Epidermal melanocyte (primary cell): ENCODE measurements at regions not wholly inside any gene's neighbourhood (a gene's known extent, or its start where the extent isn't known, plus 50 kb on each side); places are given as distances from the start of the nearest gene placed in this dataset.
"Not testable (repeated sequence)": the region's sequence is repeated elsewhere in the genome, so short reads cannot be mapped to it uniquely, and the experiment has no call there.

Experiments used
- DNase-seq: peaks from one replicate; pipeline ENCODE4 v3.0.0; 2011; ENCODE audit warnings: low spot score; ENCODE audit not compliant: insufficient read length

DNA sequence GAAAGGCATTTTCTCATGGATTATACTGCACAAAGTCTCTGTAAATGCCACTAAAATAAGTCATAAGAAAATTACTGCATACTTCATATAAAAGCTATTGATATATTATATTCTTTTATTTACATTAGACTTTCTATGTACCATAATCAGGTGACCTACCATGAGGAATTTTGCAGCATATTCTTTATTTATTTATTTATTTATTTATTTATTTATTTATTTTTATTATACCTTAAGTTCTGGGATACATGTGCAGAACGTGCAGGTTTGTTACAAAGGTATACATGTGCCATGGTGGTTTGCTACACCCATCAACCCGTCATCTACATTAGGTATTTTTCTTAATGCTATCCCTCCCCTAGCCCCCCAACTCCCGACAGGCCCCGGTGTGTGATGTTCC is 596.2 kb downstream of the CHSY3 start:
- not testable (repeated sequence) for DNase-seq

DNA sequence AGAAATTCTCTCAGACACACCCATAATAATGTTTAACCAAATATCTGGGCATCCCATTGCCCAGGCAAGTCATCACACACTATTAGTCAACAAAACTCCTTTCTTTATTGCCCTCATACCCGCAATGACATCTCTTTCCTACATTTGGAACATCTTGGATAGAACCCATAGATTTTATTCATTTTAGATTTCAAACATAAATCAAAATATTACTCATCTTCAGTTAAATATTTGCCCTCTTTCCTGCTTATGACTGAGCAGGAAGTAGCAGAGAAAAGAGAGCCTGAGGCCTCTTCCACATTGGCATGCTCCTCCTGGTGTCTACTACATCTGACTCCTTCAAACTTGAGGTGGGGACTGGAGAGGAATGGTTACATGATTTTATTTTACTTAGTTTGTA is 592.0 kb downstream of the CHSY3 start:
- DNase-seq = no peak

- DNase-seq = no peak
These were observed 584.0 kb downstream of the CHSY3 start for GRCh38 chr5:130488252-130488651.

GRCh38 chr5:130479045-130479804 is 575.0 kb downstream of the CHSY3 start:
- DNase-seq = no peak

DNA sequence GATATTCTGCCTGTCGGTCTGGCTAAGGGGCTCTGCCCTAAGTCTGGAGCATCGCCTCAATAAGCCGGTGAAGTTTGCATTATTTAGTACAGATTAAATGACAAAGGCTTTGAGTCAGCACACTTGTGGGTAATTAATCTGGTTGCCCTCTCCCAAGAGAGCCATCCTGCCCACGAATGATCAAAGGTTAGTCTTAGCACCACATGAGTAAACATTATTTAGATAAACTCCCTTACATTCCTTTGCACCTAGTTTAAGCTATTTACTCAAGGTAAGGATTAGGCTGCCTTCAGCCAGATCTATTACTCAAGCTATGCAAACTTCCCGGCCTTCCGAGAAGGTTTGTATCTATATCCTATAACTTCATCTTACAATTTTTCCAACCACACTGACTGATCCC is 572.1 kb downstream of the CHSY3 start:
- DNase-seq = no peak

DNA sequence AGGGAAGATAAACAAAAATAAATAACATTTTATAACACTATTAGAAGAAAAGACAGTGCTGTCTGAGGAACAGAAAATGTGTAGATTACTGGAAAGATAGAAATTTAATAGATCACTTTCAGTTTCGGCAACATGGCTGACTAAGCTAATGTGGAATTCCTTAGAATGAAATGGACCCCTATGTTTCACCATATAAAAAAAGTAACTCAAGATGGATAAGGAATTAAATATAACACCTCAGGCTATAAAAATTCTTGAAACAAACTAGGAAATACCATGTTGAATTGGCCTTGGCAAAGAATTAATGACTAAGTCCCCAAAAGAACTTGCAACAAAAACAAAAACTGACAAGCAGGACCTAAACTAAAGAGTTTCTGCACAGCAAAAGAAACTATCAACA is 558.3 kb downstream of the CHSY3 start:
- DNase-seq = no peak

DNA sequence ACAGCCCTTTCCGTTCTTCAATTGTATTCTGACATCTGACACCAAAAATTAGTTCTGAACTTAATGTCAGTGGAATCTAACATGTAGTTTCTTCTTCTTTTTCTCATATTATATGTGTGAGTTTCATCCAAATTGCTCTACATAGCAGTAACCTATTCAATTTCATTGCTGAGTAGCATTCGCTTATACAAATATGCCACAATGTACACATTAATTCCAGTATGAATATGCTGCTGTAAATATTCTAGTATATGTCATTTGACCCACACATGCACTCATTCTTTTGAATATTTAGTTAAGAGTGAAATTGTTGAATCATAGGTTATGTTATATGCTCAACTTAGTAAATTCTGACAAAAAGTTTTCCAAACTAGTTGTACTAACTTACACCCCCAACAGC is 550.9 kb downstream of the CHSY3 start:
- DNase-seq = no peak

DNA sequence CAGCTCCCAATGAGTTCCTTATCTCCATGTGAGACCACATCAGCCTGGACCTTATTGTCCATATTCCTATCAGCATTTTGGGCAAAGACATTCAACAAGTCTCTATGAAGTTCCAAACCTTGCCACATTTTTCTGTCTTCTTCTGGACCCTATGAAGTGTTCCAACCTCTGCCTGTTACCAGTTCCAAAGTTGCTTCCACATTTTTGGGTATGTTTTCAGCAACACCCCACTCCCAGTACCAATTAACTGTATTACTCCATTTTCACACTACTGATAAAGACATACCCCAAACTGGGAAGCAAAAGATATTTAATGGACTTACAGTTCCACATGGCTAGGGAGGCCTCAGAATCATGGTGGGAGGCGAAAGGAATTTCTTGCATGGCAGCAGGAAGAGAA is 548.5 kb downstream of the CHSY3 start:
- no peak for DNase-seq

- no peak for DNase-seq
These were observed 532.2 kb downstream of the CHSY3 start for GRCh38 chr5:130436430-130436829.

GRCh38 chr5:130427222-130427955 is 523.1 kb downstream of the CHSY3 start:
- DNase-seq = no peak

- DNase-seq = no peak
These were observed 521.2 kb downstream of the CHSY3 start for GRCh38 chr5:130425424-130425823.

- no peak for DNase-seq
These were observed 520.1 kb downstream of the CHSY3 start for GRCh38 chr5:130424341-130424740.

GRCh38 chr5:130402906-130403305 is 498.6 kb downstream of the CHSY3 start:
- DNase-seq = no peak

GRCh38 chr5:130400091-130400490 is 495.8 kb downstream of the CHSY3 start:
- no peak for DNase-seq

GRCh38 chr5:130398825-130399224 is 494.6 kb downstream of the CHSY3 start:
- no peak for DNase-seq

DNA sequence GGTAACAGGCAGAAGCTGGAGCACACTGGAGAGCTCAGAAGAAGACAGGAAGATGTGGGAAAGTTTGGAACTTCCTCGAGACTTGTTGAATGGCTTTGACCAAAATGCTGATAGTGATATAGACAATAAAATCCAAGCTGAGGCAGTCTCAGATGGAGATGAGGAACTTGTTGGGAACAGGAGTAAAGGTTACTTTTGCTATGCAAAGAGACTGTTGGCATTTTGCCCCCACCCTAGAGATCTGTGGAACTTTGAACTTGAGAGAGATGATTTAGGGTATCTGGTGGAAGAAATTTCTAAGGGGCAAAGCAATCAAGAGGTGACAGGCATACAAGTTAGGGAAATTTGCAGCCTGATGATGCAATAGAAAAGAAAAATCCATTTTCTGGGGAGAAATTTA is 493.5 kb downstream of the CHSY3 start:
- not testable (repeated sequence) for DNase-seq

DNA sequence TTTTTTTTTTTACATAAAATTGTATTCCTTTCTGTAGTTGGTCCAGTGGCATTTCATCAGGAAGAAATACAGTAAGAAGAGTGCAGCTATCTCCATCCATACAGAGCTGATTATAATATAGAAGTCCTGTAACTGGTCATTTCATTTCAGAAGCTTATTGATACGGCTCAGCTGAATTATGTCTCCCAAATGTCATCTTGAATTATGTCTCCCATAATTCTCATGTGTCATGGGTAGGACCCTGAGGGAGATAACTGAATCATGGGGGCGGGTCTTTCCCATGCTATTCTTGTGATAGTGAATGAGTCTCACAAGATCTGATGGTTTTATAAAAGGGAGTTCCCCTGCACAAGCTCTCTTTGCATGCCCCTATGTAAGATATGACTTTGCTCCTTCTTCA is 492.9 kb downstream of the CHSY3 start:
- no peak for DNase-seq

GRCh38 chr5:130391727-130392264 is 487.5 kb downstream of the CHSY3 start:
- DNase-seq = not testable (repeated sequence)

GRCh38 chr5:130386155-130386554 is 481.9 kb downstream of the CHSY3 start:
- no peak for DNase-seq

GRCh38 chr5:130385656-130386055 is 481.4 kb downstream of the CHSY3 start:
- DNase-seq = no peak

- no peak for DNase-seq
These were observed 461.7 kb downstream of the CHSY3 start for GRCh38 chr5:130365956-130366355.

GRCh38 chr5:130350131-130350530 is 445.9 kb downstream of the CHSY3 start:
- no peak for DNase-seq
